ENCODE measurements at regions not wholly inside any gene's neighbourhood (a gene's known extent, or its start where the extent isn't known, plus 50 kb on each side); places are given as distances from the start of the nearest gene placed in this dataset.
"Not testable (repeated sequence)": the region's sequence is repeated elsewhere in the genome, so short reads cannot be mapped to it uniquely, and the experiment has no call there.

DNA sequence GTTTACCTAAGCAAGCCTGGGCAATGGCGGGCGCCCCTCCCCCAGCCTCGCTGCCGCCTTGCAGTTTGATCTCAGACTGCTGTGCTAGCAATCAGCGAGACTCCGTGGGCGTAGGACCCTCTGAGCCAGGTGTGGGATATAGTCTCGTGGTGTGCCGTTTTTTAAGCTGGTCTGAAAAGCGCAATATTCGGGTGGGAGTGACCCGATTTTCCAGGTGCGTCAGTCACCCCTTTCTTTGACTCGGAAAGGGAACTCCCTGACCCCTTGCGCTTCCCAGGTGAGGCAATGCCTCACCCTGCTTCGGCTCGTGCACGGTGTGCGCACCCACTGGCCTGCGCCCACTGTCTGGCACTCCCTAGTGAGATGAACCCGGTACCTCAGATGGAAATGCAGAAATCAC, 442.6 kb upstream of the MTPN start:
- DNase-seq (ENCODE audit: low read depth): not testable (repeated sequence)

DNA sequence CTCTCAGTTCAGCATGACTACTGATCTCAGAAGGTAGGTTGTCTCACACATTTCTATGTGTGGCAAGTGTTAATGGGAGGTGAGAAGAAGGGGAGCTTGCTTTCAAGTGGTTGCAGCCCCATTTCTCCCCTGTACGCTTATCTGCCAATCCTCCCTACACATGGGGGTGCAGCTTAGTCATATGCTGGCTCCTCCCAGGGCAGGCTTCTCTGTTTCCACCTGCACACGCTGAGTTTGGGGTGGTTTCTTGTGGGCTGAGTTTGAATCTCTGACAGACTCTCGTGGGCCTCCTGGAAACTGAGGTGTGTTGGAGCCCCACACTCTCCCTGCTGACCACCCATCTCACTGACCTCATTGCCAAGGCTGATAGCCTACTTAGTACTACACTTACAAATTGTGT, 435.8 kb upstream of the MTPN start:
- DNase-seq (ENCODE audit: low read depth): peak; percentile 1

- peak; percentile 56 for DNase-seq (ENCODE audit: low read depth)
These were observed 429.0 kb upstream of the MTPN start for GRCh38 chr7:136405931-136406777.

- DNase-seq (ENCODE audit: low read depth): no peak
These were observed 426.4 kb upstream of the MTPN start for GRCh38 chr7:136403591-136403990.

- no peak for DNase-seq (ENCODE audit: low read depth)
These were observed 423.7 kb upstream of the MTPN start for GRCh38 chr7:136400877-136401276.

GRCh38 chr7:136399385-136399784, 422.2 kb upstream of the MTPN start:
- DNase-seq (ENCODE audit: low read depth): no peak

DNA sequence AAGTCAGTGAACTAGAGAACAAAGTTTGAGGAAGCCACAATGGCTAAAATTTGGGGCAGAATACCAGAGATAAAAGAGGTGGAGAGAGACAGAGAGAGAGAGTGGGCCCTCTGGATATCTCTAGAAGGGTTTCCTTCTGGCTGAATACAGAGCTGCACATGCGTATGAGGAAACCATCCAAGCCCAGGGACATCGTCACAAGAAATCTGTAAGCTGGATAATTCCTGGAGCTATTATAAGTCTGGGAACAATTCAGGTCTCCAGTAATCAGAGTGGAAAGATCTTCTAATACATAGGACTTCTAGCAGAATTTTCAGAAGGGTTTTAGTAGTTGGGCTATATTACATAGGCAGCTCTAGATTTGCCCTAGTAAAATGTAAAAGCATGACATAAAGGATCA, 415.7 kb upstream of the MTPN start:
- no peak for DNase-seq (ENCODE audit: low read depth)

DNA sequence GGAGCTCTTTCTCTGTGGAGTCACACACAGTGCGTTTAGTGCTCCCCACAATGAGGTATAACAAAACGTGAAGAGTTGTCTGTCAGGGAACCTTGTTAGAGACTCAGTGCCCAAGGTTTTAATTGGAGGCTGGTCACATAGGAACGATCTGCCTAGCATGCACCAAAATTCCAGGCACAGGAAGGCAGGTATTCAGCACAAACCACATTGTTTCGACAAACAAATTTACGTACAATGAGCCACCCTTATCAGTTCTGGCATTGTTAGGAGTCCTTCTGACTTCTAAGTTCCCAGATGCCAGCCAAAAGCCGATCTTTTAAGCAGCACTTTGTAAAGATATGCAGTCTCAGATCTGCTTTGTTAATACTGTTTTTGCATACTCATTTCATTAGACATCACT, 414.2 kb upstream of the MTPN start:
- DNase-seq (ENCODE audit: low read depth): no peak

DNA sequence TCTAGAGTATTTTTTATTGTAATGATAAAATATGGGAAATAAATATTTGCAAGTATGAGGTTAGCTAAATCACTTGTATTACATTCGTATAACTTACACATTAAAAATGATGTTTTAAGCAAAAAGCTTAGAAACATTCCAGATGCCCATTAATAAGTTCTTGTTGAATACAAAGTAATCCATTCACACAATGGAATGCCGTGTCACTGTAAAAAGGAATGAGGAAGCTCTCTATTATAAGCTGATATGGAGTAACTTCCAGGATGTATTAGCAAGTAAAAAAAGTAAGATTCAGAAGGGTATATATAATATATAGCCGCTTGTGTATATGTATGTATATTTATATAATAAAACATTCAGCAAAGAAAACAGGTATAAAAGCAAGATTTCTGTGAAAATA, 412.8 kb upstream of the MTPN start:
- DNase-seq (ENCODE audit: low read depth): no peak

DNA sequence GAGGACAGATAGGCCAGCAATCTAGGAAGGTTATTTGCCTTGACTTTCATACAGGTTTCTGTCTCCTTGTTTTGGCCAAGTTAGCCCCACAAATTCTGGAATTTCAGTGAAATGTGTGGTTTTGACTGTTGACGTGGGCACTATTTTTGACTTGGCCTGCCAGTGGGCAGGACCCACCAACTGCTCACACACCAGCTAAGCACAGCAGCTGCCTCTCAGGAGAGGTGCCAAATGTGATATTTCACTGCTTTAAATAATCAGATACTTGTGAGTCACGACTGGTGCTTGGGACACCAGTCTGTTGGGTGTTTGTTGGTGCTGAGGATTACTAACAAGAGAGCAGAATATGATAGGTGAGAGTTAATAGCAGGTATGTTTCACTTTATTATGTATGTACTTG, 409.7 kb upstream of the MTPN start:
- DNase-seq (ENCODE audit: low read depth): peak; percentile 18

- not testable (repeated sequence) for DNase-seq (ENCODE audit: low read depth)
These were observed 394.2 kb upstream of the MTPN start for GRCh38 chr7:136371409-136371808.

GRCh38 chr7:136370137-136370536, 393.0 kb upstream of the MTPN start:
- DNase-seq (ENCODE audit: low read depth): no peak

GRCh38 chr7:136369225-136369624, 392.1 kb upstream of the MTPN start:
- no peak for DNase-seq (ENCODE audit: low read depth)

DNA sequence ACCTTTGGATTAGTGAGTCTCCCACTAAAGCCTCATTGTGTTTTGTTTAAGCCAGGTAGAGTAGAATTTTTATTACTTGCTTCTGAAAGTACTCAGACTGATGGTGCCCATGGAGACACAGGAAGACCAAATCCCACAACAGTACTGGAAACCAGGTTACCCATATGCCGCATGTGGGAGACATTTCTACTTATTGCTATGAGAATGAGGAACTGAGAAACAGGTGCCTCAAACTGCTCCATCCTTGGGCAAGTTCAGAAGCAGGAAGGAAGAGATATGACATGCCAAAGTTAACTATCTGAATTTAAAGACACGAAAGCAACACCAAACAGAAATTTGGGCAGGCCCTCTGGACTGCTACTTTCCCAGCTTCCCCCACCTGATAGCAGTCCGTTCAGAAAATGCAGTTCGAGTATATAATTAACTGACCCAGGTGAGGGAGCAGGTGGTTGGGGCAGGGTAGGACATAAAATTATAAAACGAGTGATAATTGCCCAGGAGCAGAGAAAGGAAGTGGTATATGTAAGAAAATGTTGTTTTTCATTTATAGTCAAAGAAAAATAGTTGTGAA, 382.3 kb upstream of the MTPN start:
- DNase-seq (ENCODE audit: low read depth): no peak

DNA sequence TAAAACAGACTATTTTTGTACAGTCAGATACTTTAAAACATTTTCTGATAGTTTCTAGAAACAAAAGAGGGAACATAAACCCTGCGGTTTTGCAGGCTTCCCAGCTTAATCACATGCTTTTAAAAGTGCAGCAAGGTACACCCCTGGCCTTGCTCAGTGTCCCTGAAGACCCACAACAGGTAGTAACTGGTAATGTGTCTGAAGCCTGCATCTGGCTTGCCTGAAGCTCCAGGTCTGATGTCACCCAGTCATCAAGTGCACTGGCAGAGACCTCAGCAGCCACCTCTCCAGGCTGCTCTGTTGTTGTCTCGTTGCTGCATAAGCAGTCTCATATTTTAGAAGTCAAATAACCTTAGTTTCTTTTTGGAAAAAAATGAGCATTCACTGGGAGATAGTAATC, 376.1 kb upstream of the MTPN start:
- no peak for DNase-seq (ENCODE audit: low read depth)

DNA sequence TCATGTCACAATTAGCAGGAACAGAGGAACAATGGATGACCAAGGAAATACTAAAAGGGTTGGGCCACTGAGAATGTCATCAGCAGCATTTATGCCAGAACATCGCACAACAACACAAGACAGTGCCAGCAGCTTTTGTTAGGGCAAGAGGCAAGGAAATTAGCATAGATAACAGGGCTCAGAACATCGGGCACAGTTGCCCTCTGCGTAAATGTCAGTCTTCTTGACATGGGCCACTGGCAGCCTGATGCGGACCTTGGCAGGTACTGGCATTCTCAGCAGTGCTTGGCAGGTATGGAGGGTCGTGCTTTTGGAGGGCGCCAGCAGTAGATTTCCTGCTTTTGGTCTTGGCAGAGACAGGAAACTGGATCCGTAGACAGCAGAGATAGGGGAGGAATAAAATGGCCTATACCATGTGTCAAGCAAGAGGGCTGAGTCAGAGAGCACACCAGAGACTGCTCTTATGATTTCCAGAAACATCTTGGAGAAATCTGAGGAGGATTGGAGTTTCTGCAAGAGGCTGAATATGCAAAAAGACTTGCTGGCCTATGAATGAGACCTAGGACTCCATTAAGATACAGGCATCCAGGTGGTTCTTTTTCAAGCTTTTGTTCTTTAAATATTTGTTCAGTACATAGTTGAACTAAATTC, 371.5 kb upstream of the MTPN start:
- DNase-seq (ENCODE audit: low read depth): no peak

DNA sequence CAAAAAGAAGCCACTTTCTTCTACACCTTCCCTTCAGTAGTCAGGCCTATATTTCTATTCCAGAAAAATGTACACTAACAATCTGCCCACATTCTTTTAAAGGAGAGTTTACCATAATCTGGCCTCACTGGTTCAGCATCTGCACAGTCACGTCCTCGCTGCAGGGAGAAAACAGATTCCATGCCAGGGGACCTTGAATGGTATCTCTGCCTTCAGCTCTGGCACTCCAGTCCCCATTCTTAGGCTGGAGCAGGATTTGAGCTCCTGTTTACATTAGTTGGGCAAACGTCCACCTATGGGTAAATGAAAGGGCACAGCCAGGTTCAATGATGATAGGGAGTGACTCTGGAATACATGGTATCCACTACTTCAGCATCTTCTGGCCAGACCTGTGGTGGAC, 371.0 kb upstream of the MTPN start:
- no peak for DNase-seq (ENCODE audit: low read depth)

DNA sequence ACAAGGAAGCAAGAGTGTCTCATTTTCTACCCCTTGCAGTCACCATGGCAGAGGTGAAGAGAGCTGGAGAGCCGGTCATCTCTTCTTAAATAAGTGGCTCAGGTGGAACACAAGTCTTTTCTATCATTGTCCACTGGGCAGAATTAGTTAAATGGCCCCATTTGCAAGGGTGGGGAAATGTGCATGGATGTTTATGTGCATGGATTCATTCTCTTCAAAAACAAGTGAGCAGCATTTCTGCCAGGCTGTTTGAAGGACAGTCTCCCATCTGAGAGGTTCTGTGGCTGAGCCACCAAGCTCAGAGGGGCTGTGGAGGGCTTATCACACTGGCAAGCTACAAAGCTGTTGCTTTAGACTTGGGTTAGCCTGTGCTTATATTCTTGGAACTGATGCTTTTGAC, 370.3 kb upstream of the MTPN start:
- DNase-seq (ENCODE audit: low read depth): no peak

DNA sequence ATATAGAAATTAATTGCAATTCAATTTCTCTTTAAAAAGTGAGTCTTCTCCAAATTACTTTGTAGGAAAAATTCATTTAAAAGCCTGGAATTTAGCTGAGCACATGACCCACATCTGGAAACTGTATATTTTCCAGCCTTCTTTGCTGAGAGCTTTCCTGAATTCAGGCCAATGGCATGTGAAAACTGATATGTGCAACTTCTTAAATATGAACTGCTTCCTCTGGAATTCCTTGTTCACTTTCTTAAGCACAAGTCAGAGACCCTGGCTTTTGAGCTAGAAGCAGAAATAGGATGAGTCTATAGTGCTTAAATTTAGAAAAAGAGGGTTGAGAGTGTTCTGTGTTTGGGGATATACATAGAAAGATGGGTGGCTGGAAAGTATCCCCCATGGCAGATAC, 365.1 kb upstream of the MTPN start:
- DNase-seq (ENCODE audit: low read depth): no peak

- DNase-seq (ENCODE audit: low read depth): no peak
These were observed 362.3 kb upstream of the MTPN start for GRCh38 chr7:136339464-136339863.

GRCh38 chr7:136336932-136337331, 359.8 kb upstream of the MTPN start:
- no peak for DNase-seq (ENCODE audit: low read depth)

DNA sequence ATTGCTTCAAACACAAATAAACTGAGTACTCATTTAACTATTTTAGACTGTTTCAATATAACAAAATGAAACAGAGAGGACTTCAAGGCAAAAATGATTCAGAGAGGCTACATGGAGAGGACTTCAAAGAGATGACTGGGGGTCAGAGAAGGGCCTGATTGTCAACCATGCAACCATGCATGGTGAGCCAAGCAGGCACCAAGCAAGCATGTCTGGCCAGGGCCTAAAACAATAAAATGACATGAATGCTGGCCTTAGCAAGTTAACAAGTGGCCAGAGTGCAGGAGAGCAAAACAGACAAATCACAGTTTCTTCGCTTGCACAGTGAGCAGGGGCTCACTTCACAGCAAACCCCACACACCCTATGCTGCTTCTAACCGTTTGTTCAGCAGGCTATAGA, 356.5 kb upstream of the MTPN start:
- no peak for DNase-seq (ENCODE audit: low read depth)
